IMR-90 (cell line): ENCODE measurements at regions not wholly inside any gene's neighbourhood (a gene's known extent, or its start where the extent isn't known, plus 50 kb on each side); places are given as distances from the start of the nearest gene placed in this dataset.

Experiments used
- ATAC-seq: fragments of 200-7000 bp; cut with Tn5 transposase; 2 replicates; pipeline ENCODE4 v1.9.1; 2020; ENCODE audit warnings: low read depth, mild to moderate bottlenecking, moderate library complexity
- BruUV-seq: library from RNA; stranded (reverse); fragments of 400-500 nt; replicated peaks from 2 replicates; lab custom pipeline; 2021; lab: Mats Ljungman, UMichigan
- CTCF ChIA-PET: fragments of 300-600 bp; formaldehyde crosslinking; extraction: SDS; loops from one replicate; lab custom pipeline; 2021; ENCODE audit warnings: antibody characterized with exemption; lab: Yijun Ruan, JAX
- POLR2A ChIA-PET: fragments of 300-600 bp; sonication (Branson Sonifier 250); formaldehyde crosslinking; loops from one replicate; lab custom pipeline; 2022; ENCODE audit warnings: antibody characterized with exemption; ENCODE audit not compliant: unreplicated experiment; lab: Charles Lee
- DNase-seq: peaks from one replicate; pipeline ENCODE4 v3.0.0; 2013
- H2AFZ ChIP-seq: replicated peaks from 2 replicates; pipeline ENCODE3; 2013; ENCODE audit warnings: low read length, mild to moderate bottlenecking; ENCODE audit not compliant: poor library complexity
- H2AK5ac ChIP-seq: 2 replicates; pipeline ENCODE4 v1.6.1; 2013; ENCODE audit warnings: low read depth, low read length, inconsistent platforms
- H2AK9ac ChIP-seq: replicated peaks from 2 replicates; pipeline ENCODE3; 2013; ENCODE audit warnings: mild to moderate bottlenecking, low read depth, low read length, moderate library complexity; ENCODE audit not compliant: poor library complexity
- H2BK120ac ChIP-seq: 2 replicates; pipeline ENCODE4 v1.6.1; 2013; ENCODE audit warnings: low read depth, low read length, inconsistent platforms
- H2BK15ac ChIP-seq: 3 replicates; pipeline ENCODE4 v1.6.1; 2013; ENCODE audit warnings: low read depth, low read length, inconsistent platforms
- H2BK20ac ChIP-seq: 2 replicates; pipeline ENCODE4 v1.6.1; 2013; ENCODE audit warnings: low read depth, mild to moderate bottlenecking, inconsistent platforms, low read length, moderate library complexity
- H2BK5ac ChIP-seq: 2 replicates; pipeline ENCODE4 v1.6.1; 2013; ENCODE audit warnings: mild to moderate bottlenecking, low read depth, low read length, inconsistent platforms; ENCODE audit not compliant: poor library complexity, severe bottlenecking
- H3K14ac ChIP-seq: replicated peaks from 2 replicates; pipeline ENCODE4 v1.6.1; 2013; ENCODE audit warnings: low read depth, low read length, inconsistent platforms
- H3K18ac ChIP-seq: 2 replicates; pipeline ENCODE4 v1.6.1; 2013; ENCODE audit warnings: low read depth, low read length, control low read depth
- H3K23ac ChIP-seq: 2 replicates; pipeline ENCODE4 v1.6.1; 2013; ENCODE audit warnings: low read depth, low read length, inconsistent platforms
- H3K27ac ChIP-seq: 2 replicates; pipeline ENCODE4 v1.5.1; 2013; ENCODE audit warnings: mild to moderate bottlenecking, control low read depth, low read length; ENCODE audit not compliant: insufficient read depth
- H3K27me3 ChIP-seq: 2 replicates; pipeline ENCODE4 v1.6.1; 2013; ENCODE audit warnings: low read length; ENCODE audit not compliant: control insufficient read depth, insufficient read depth
- H3K36me3 ChIP-seq: 2 replicates; pipeline ENCODE4 v1.6.1; 2013; ENCODE audit warnings: low read length, mixed read lengths; ENCODE audit not compliant: control insufficient read depth, insufficient read depth
- H3K4ac ChIP-seq: 2 replicates; pipeline ENCODE4 v1.6.1; 2013; ENCODE audit warnings: low read depth, low read length, inconsistent platforms
- H3K4me1 ChIP-seq: 2 replicates; pipeline ENCODE4 v1.6.1; 2013; ENCODE audit warnings: low read length, mixed read lengths; ENCODE audit not compliant: control insufficient read depth, insufficient read depth
- H3K4me2 ChIP-seq: 2 replicates; pipeline ENCODE4 v1.6.1; 2013; ENCODE audit warnings: low read depth, mild to moderate bottlenecking, control low read depth, low read length, moderate library complexity
- H3K4me3 ChIP-seq: 2 replicates; pipeline ENCODE4 v1.5.1; 2013; ENCODE audit warnings: low read depth, mild to moderate bottlenecking, control low read depth, low read length, moderate library complexity; ENCODE audit not compliant: insufficient read depth
- H3K56ac ChIP-seq: 2 replicates; pipeline ENCODE4 v1.6.1; 2013; ENCODE audit warnings: low read length, inconsistent platforms; ENCODE audit not compliant: insufficient read depth; ENCODE audit errors: extremely low read depth
- H3K79me1 ChIP-seq, 2 experiments: 2 replicates each; pipeline ENCODE4 v1.6.1; 2013; ENCODE audit warnings: low read length in 2 of 2, inconsistent platforms in 1 of 2, low read depth in 1 of 2
- H3K9ac ChIP-seq: 2 replicates; pipeline ENCODE4 v1.6.1; 2013; ENCODE audit warnings: low read depth, low read length, control low read depth
- H3K9me1 ChIP-seq: 2 replicates; pipeline ENCODE4 v1.6.1; 2013; ENCODE audit warnings: low read length, inconsistent platforms; ENCODE audit not compliant: insufficient read depth
- H3K9me3 ChIP-seq: 2 replicates; pipeline ENCODE4 v1.6.1; 2013; ENCODE audit warnings: low read length; ENCODE audit not compliant: control insufficient read depth, insufficient read depth
- H4K20me1 ChIP-seq: 2 replicates; pipeline ENCODE4 v1.6.1; 2013; ENCODE audit warnings: low read length, inconsistent platforms; ENCODE audit not compliant: insufficient read depth
- H4K5ac ChIP-seq: 2 replicates; pipeline ENCODE4 v1.6.1; 2013; ENCODE audit warnings: mild to moderate bottlenecking, low read depth, low read length, control low read depth
- H4K8ac ChIP-seq, 2 experiments: 2 replicates each; pipeline ENCODE4 v1.6.1; 2013; ENCODE audit warnings: low read depth in 2 of 2, low read length in 2 of 2, control low read depth in 1 of 2, inconsistent platforms in 1 of 2
- H4K91ac ChIP-seq: 2 replicates; pipeline ENCODE4 v1.6.1; 2013; ENCODE audit warnings: low read depth, low read length, inconsistent platforms; ENCODE audit not compliant: insufficient read depth
- BHLHE40 ChIP-seq: fragments of 150-350 bp; IDR thresholded peaks from 2 replicates; pipeline ENCODE4 v1.6.1; 2016; ENCODE audit warnings: mild to moderate bottlenecking, low read depth, low read length
- CHD1 ChIP-seq: IDR thresholded peaks from 2 replicates; pipeline ENCODE4 v1.6.1; 2012; ENCODE audit warnings: low read depth, low read length, improper control_type of control experiment
- FOS ChIP-seq: fragments of 150-350 bp; IDR thresholded peaks from 2 replicates; pipeline ENCODE4 v1.6.1; 2016; ENCODE audit warnings: low read depth, low read length
- MAFK ChIP-seq: IDR thresholded peaks from 2 replicates; pipeline ENCODE4 v1.6.1; 2012; ENCODE audit warnings: low read depth, low read length, improper control_type of control experiment
- MAZ ChIP-seq: IDR thresholded peaks from 2 replicates; pipeline ENCODE4 v1.6.1; 2012; ENCODE audit warnings: low read depth, mild to moderate bottlenecking, low read length, improper control_type of control experiment, moderate library complexity, borderline replicate concordance
- POLR2A ChIP-seq: IDR thresholded peaks from 2 replicates; pipeline ENCODE4 v1.6.1; 2012; ENCODE audit warnings: mild to moderate bottlenecking, low read depth, low read length
- RAD21 ChIP-seq: IDR thresholded peaks from 2 replicates; pipeline ENCODE4 v1.6.1; 2012; ENCODE audit warnings: low read length, improper control_type of control experiment
- RCOR1 ChIP-seq: IDR thresholded peaks from 2 replicates; pipeline ENCODE4 v1.6.1; 2012; ENCODE audit warnings: mild to moderate bottlenecking, low read length, improper control_type of control experiment; ENCODE audit not compliant: insufficient replicate concordance
- RFX5 ChIP-seq: IDR thresholded peaks from 2 replicates; pipeline ENCODE4 v1.8.0; 2012; ENCODE audit warnings: low read depth, mild to moderate bottlenecking, low read length, moderate library complexity
- SMC3 ChIP-seq: fragments of 150-350 bp; IDR thresholded peaks from 2 replicates; pipeline ENCODE4 v1.6.1; 2016; ENCODE audit warnings: low read depth, mild to moderate bottlenecking, antibody characterized with exemption, low read length, moderate library complexity
- WGBS, 2 experiments: methylation state at CpG; one replicate each; pipeline versions ENCODE4 v1.1.5 to v1.1.7; 2013; ENCODE audit warnings: missing lambda C conversion rate in 2 of 2; ENCODE audit not compliant: insufficient read length in 1 of 2; ENCODE audit errors: extremely low coverage in 2 of 2; 5-methylcytosine and 5-hydroxymethylcytosine counted together
- dilution Hi-C: fragments of 300-500 bp; cut with HindIII; formaldehyde crosslinking; loops from one replicate; pipeline ENCODE4 v1.14.3; 2018; ENCODE audit warnings: low sequenced_read_pairs; ENCODE audit not compliant: unreplicated experiment
- in situ Hi-C: fragments of 300-500 bp; cut with MboI; formaldehyde crosslinking; loops from 3 replicates; pipeline ENCODE4 v1.14.3; 2019; ENCODE audit warnings: low sequenced_read_pairs, inconsistent platforms, mixed read lengths
- intact Hi-C: fragments of 100-400 bp; cut with micrococcal nuclease; formaldehyde crosslinking; loops from 2 replicates; pipeline ENCODE4 v1.10.0; 2022
- TF ChIP-seq, protein P1 (sequence below): conservative IDR thresholded peaks from 2 replicates; pipeline ENCODE4 v1.5.1; 2012; ENCODE audit warnings: mild to moderate bottlenecking, low read depth, low read length, improper control_type of control experiment
- TF ChIP-seq, protein P2 (sequence below): fragments of 150-350 bp; IDR thresholded peaks from 2 replicates; pipeline ENCODE4 v1.6.1; 2017; ENCODE audit warnings: mild to moderate bottlenecking, antibody characterized with exemption, low read length, low read depth
- TF ChIP-seq, protein P3 (sequence below): fragments of 150-350 bp; IDR thresholded peaks from 2 replicates; pipeline ENCODE4 v1.6.1; 2016; ENCODE audit warnings: low read depth, mild to moderate bottlenecking, low read length, moderate library complexity, borderline replicate concordance

GRCh38 chr4:71253545-71253944 is 85.3 kb upstream of the SLC4A4 start:
- H3K4me1 ChIP-seq, result peaks cover 15% of the 10 kb centered on the region
- CTCF ChIA-PET, result interaction anchor here (0.8 to 1.3 kb wide), 3 partner anchors 24 to 69 kb away, joined by 3 to 4 read pairs (median 3); no protein-coding TSS in a partner anchor
- DNase-seq (no peak), ATAC-seq (no peak)
- H4K5ac ChIP-seq, result peak overlapping the region; percentile 60; the same call in 1 of the 2 replicates
- H3K27me3 ChIP-seq, result no peaks in the 10 kb centered on the region
- dilution Hi-C loops (no loop called here), intact Hi-C loops (loop anchor here (5.0 kb wide), 1 partner anchor 66 kb away; no protein-coding TSS in a partner anchor), in situ Hi-C loops (no loop called here)
- H2AK5ac ChIP-seq, result no peak overlapping the region
- H3K9me1 ChIP-seq, result peaks cover 12% of the 10 kb centered on the region
- H3K27ac ChIP-seq, result no peak overlapping the region
- H3K18ac ChIP-seq, result peak overlapping the region; percentile 87; the same call in 1 of the 2 replicates
- H3K23ac ChIP-seq, result 0 out of 2 replicates have a peak overlapping the region, but pooled peaks have one; percentile 0
- no peak overlapping the region for H3K14ac ChIP-seq
- H4K20me1 ChIP-seq, result no peaks in the 10 kb centered on the region
- H3K9me3 ChIP-seq, result no peaks in the 10 kb centered on the region
- H2BK20ac ChIP-seq, result no peak overlapping the region
- no peak overlapping the region for H2AFZ ChIP-seq
- TF ChIP-seq MAZ, result no peak
- TF ChIP-seq CHD1, result no peak
- no peak for TF ChIP-seq BHLHE40
- TF ChIP-seq POLR2A, result no peak
- TF ChIP-seq SMC3, result no peak
- no peak for TF ChIP-seq FOS
- no peak for TF ChIP-seq RFX5
- TF ChIP-seq, protein P1, sequence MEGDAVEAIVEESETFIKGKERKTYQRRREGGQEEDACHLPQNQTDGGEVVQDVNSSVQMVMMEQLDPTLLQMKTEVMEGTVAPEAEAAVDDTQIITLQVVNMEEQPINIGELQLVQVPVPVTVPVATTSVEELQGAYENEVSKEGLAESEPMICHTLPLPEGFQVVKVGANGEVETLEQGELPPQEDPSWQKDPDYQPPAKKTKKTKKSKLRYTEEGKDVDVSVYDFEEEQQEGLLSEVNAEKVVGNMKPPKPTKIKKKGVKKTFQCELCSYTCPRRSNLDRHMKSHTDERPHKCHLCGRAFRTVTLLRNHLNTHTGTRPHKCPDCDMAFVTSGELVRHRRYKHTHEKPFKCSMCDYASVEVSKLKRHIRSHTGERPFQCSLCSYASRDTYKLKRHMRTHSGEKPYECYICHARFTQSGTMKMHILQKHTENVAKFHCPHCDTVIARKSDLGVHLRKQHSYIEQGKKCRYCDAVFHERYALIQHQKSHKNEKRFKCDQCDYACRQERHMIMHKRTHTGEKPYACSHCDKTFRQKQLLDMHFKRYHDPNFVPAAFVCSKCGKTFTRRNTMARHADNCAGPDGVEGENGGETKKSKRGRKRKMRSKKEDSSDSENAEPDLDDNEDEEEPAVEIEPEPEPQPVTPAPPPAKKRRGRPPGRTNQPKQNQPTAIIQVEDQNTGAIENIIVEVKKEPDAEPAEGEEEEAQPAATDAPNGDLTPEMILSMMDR, result no peak
- TF ChIP-seq MAFK, result no peak
- TF ChIP-seq RAD21, result no peak
- TF ChIP-seq, protein P2, sequence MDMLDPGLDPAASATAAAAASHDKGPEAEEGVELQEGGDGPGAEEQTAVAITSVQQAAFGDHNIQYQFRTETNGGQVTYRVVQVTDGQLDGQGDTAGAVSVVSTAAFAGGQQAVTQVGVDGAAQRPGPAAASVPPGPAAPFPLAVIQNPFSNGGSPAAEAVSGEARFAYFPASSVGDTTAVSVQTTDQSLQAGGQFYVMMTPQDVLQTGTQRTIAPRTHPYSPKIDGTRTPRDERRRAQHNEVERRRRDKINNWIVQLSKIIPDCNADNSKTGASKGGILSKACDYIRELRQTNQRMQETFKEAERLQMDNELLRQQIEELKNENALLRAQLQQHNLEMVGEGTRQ, result no peak
- TF ChIP-seq RCOR1, result no peak
- TF ChIP-seq, protein P3, sequence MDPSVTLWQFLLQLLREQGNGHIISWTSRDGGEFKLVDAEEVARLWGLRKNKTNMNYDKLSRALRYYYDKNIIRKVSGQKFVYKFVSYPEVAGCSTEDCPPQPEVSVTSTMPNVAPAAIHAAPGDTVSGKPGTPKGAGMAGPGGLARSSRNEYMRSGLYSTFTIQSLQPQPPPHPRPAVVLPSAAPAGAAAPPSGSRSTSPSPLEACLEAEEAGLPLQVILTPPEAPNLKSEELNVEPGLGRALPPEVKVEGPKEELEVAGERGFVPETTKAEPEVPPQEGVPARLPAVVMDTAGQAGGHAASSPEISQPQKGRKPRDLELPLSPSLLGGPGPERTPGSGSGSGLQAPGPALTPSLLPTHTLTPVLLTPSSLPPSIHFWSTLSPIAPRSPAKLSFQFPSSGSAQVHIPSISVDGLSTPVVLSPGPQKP, result no peak
- H3K36me3 ChIP-seq, result peaks cover 18% of the 10 kb centered on the region
- no peak overlapping the region for H3K4me3 ChIP-seq
- no peak overlapping the region for H4K8ac ChIP-seq
- no peak overlapping the region for H4K91ac ChIP-seq
- H2AK9ac ChIP-seq, result no peak overlapping the region
- WGBS, 2 experiments, result no CpG with 5 or more reads among the region's 1 CpG
- peak overlapping the region; percentile 71 for H3K4me2 ChIP-seq
- no peak overlapping the region for H2BK120ac ChIP-seq
- H3K79me1 ChIP-seq, result peaks cover 41 to 67% of the 10 kb centered on the region in 2 experiments
- no peak overlapping the region for H3K56ac ChIP-seq
- no peak overlapping the region for H3K4ac ChIP-seq
- no peak overlapping the region for H2BK5ac ChIP-seq
- H2BK15ac ChIP-seq, result no peak overlapping the region
- POLR2A ChIA-PET, result no interaction called here
- no TSS peak for BruUV-seq
- H3K9ac ChIP-seq, result no peak overlapping the region
